WERI-Rb-1 (cell line): ENCODE measurements at regions not wholly inside any gene's neighbourhood (a gene's known extent, or its start where the extent isn't known, plus 50 kb on each side); places are given as distances from the start of the nearest gene placed in this dataset.

ENCODE experiments used
- DNase-seq: peaks from one replicate; pipeline ENCODE4 v3.0.0-alpha.2; 2020
- H3K27ac ChIP-seq: fragments of 250-450 bp; sonication (Bioruptor Pico); 2 replicates; pipeline ENCODE4 v1.5.1; 2020; ENCODE audit warnings: mild to moderate bottlenecking, moderate library complexity
- H3K27me3 ChIP-seq: fragments of 250-450 bp; sonication (Bioruptor Pico); 2 replicates; pipeline ENCODE4 v1.5.1; 2021; ENCODE audit warnings: mild to moderate bottlenecking, low read depth, moderate library complexity; ENCODE audit not compliant: insufficient read depth, severe bottlenecking
- H3K36me3 ChIP-seq: fragments of 250-450 bp; sonication (Bioruptor Pico); 2 replicates; pipeline ENCODE4 v1.5.1; 2020; ENCODE audit warnings: mild to moderate bottlenecking, moderate library complexity
- H3K4me3 ChIP-seq: 2 replicates; pipeline ENCODE4 v1.5.1; 2011; ENCODE audit warnings: low read depth, mild to moderate bottlenecking, control low read depth, low read length
- H3K9me3 ChIP-seq: fragments of 250-450 bp; sonication (Bioruptor Pico); 2 replicates; pipeline ENCODE4 v1.5.1; 2021; ENCODE audit warnings: mild to moderate bottlenecking, moderate library complexity; ENCODE audit not compliant: severe bottlenecking
- TF ChIP-seq, protein P1 (sequence below): IDR thresholded peaks from 2 replicates; pipeline ENCODE4 v1.5.1; 2011; ENCODE audit warnings: low read depth, mild to moderate bottlenecking, control low read depth, inconsistent platforms, low read length

DNA sequence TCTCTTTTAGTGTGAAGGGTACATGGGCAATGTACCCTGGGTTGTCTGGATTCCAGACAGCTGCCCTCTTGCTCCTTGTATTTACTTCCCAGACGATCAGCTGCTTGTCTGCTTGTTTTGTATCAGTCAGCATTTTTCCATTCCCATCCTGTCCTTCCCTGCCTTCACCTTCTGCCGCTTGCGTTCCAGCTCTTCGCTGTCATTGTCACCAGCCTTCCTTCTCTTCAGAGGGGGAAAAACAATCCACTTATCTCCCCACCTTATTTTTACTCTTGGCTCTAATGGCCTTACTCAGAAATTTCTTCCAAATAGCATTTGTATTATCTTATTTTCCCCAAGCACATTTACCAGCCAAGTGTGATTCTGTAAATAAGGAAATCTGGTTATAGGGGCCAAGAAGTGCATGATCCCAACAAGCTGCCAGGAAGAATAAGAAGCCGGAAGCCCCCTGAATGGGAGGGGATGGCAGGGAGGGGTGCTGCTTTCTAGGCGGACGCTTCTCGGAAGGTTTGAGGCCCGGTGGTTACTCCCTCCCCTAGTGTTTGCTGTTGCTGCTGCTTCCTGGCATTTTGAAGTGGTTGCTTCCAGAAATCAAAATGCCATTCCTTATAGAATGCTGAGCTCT is 497.6 kb downstream of the NTRK3 start:
- no peaks in the 10 kb centered on the region for H3K9me3 ChIP-seq
- no peak overlapping the region for H3K4me3 ChIP-seq
- DNase-seq, result no peak
- H3K27me3 ChIP-seq, result no peaks in the 10 kb centered on the region
- H3K27ac ChIP-seq, result no peak overlapping the region
- TF ChIP-seq, protein P1, sequence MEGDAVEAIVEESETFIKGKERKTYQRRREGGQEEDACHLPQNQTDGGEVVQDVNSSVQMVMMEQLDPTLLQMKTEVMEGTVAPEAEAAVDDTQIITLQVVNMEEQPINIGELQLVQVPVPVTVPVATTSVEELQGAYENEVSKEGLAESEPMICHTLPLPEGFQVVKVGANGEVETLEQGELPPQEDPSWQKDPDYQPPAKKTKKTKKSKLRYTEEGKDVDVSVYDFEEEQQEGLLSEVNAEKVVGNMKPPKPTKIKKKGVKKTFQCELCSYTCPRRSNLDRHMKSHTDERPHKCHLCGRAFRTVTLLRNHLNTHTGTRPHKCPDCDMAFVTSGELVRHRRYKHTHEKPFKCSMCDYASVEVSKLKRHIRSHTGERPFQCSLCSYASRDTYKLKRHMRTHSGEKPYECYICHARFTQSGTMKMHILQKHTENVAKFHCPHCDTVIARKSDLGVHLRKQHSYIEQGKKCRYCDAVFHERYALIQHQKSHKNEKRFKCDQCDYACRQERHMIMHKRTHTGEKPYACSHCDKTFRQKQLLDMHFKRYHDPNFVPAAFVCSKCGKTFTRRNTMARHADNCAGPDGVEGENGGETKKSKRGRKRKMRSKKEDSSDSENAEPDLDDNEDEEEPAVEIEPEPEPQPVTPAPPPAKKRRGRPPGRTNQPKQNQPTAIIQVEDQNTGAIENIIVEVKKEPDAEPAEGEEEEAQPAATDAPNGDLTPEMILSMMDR, result no peak
- no peaks in the 10 kb centered on the region for H3K36me3 ChIP-seq

DNA sequence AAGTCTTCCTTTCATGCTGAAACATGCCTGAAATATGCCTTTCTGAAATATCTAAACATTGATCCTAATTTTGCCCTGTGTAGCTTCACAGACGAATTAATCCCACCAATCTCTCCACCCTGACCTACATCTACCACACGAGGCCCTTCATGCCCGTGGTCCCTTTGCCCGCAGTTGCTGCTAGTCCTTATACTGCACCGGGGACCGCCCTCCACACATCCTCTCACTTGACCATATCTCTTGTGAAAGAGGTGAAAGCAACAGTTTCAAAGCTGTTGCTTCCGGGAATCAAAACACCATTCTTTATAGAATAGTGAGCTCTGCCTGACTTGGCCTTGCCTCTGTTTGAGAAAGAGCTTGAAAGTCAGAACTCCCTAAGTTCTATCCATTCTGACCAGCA is 499.5 kb downstream of the NTRK3 start:
- Histone ChIP-seq H3K27ac (no peak overlapping the region), H3K27me3 (no peaks in the 10 kb centered on the region), H3K4me3 (no peak overlapping the region), H3K9me3 (no peaks in the 10 kb centered on the region), H3K36me3 (no peaks in the 10 kb centered on the region)
- TF ChIP-seq, protein P1, result no peak
- DNase-seq, result no peak

DNA sequence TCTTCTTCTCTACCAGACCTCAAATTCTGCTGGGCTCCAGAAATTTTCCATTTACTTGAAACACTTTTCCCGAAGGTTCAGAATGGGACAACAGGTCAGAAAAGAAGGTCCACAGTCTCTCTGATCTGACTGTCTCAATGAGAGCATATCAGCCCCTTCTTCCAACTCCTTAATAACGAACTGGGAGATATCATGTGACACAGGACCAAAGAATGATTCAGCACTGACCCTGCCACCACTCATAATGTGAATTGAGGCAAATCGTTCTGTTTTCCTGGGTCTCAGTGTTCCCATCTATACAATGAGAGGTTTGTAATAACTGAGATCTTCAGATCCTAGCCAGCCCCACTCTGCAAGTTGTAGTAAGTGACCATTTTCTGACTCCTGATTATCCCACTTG is 500.5 kb downstream of the NTRK3 start:
- H3K27ac ChIP-seq, result no peak overlapping the region
- no peaks in the 10 kb centered on the region for H3K9me3 ChIP-seq
- H3K4me3 ChIP-seq, result no peak overlapping the region
- DNase-seq, result no peak
- TF ChIP-seq, protein P1, result no peak
- no peaks in the 10 kb centered on the region for H3K27me3 ChIP-seq
- H3K36me3 ChIP-seq, result no peaks in the 10 kb centered on the region

DNA sequence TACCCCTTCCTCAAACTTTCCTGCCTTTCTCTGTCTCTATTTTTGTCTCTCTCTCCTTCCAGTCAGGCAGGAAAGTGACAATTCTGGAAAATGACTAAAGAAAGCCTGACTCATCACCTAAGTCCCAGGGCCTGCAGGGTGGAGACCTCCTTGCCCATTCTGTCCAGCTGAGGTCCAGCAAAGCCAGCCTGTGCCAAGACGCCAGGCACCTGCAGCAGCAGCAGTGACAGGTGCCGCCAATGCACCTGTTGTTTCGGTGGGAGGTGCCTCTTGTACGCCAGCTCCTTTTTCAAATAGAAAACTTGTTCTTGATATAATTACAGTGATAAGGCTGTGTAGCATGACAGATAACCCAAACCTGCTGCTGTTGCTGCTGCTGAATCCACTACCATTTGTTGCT is 501.3 kb downstream of the NTRK3 start:
- TF ChIP-seq, protein P1, result no peak
- no peaks in the 10 kb centered on the region for H3K36me3 ChIP-seq
- no peak for DNase-seq

DNA sequence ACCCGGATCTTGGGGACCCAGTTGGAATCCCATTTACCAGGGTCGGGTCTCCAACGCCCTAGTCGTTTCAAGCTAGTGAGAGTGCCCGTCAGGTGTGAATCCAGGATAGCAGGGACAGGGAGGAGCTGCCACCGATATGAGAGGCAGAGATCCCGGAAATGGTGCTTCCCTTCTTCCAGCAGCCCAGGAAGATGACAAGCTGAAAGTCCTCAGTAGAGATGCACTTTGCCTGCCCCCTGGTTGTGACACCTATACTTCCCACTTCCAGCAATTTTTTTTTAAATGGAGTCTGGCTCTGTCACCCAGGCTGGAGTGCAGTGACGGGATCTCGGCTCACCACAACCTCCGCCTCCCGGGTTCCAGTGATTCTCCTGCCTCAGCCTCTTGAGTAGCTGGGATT is 503.0 kb downstream of the NTRK3 start:
- Histone ChIP-seq H3K4me3 (no peak overlapping the region), H3K9me3 (no peaks in the 10 kb centered on the region), H3K36me3 (no peaks in the 10 kb centered on the region), H3K27me3 (no peaks in the 10 kb centered on the region), H3K27ac (no peak overlapping the region)
- TF ChIP-seq, protein P1, result peak; percentile 38; the same call in 1 of the 2 replicates
- DNase-seq, result peak; percentile 30

More for the DNA sequence above, 501.3 kb downstream of the NTRK3 start:
- Histone ChIP-seq H3K27ac (no peak overlapping the region), H3K27me3 (no peaks in the 10 kb centered on the region), H3K4me3 (no peak overlapping the region), H3K9me3 (no peaks in the 10 kb centered on the region)
